DND-41 (cell line): ENCODE measurements at regions not wholly inside any gene's neighbourhood (a gene's known extent, or its start where the extent isn't known, plus 50 kb on each side); places are given as distances from the start of the nearest gene placed in this dataset.

Source experiments
- ATAC-seq: fragments of 200-7000 bp; cut with Tn5 transposase; 3 replicates; pipeline ENCODE4 v1.9.1; 2021; ENCODE audit warnings: low read depth; ENCODE audit not compliant: insufficient read depth
- DNase-seq: peaks from one replicate; pipeline ENCODE4 v3.0.0-alpha.2; 2020
- H2AFZ ChIP-seq: 2 replicates; pipeline ENCODE4 v1.6.0; 2012; ENCODE audit warnings: low read depth, low read length
- H3K27ac ChIP-seq: 2 replicates; pipeline ENCODE4 v1.5.1; 2012; ENCODE audit warnings: low read length, inconsistent platforms
- H3K27me3 ChIP-seq: fragments of 200-600 bp; sonication (generic); 2 replicates; pipeline ENCODE4 v1.6.0; 2012; ENCODE audit warnings: low read length, mild to moderate bottlenecking, inconsistent platforms; ENCODE audit not compliant: insufficient read depth, poor library complexity
- H3K36me3 ChIP-seq: 2 replicates; pipeline ENCODE4 v1.5.1; 2012; ENCODE audit warnings: low read length, inconsistent platforms; ENCODE audit not compliant: insufficient read depth
- H3K4me1 ChIP-seq: 2 replicates; pipeline ENCODE4 v1.5.1; 2012; ENCODE audit warnings: mild to moderate bottlenecking, low read length; ENCODE audit not compliant: insufficient read depth
- H3K4me2 ChIP-seq: 2 replicates; pipeline ENCODE4 v1.6.0; 2012; ENCODE audit warnings: mild to moderate bottlenecking, moderate library complexity, low read length, inconsistent platforms; ENCODE audit not compliant: insufficient read depth
- H3K4me3 ChIP-seq, 2 experiments: fragments of 200-600 bp in 1 of 2; shearing (Covaris generic) in 1 of 2; 2 replicates each; pipeline ENCODE4 v1.5.1; 2012 to 2016; ENCODE audit warnings: inconsistent platforms in 2 of 2, low read length in 2 of 2, mild to moderate bottlenecking in 2 of 2, low read depth in 1 of 2, moderate library complexity in 1 of 2
- H3K79me2 ChIP-seq: 2 replicates; pipeline ENCODE4 v1.6.0; 2012; ENCODE audit warnings: low read length, inconsistent platforms; ENCODE audit not compliant: insufficient read depth
- H3K9ac ChIP-seq: 2 replicates; pipeline ENCODE4 v1.6.0; 2012; ENCODE audit warnings: low read depth, mild to moderate bottlenecking, inconsistent platforms, low read length, moderate library complexity
- H3K9me3 ChIP-seq: 2 replicates; pipeline ENCODE4 v1.5.1; 2012; ENCODE audit warnings: low read length, moderate library complexity, mild to moderate bottlenecking, inconsistent platforms; ENCODE audit not compliant: insufficient read depth, severe bottlenecking
- H4K20me1 ChIP-seq: 2 replicates; pipeline ENCODE4 v1.6.0; 2012; ENCODE audit warnings: low read length; ENCODE audit not compliant: insufficient read depth
- EZH2 ChIP-seq: IDR thresholded peaks from 3 replicates; pipeline ENCODE4 v1.6.1; 2012; ENCODE audit warnings: borderline replicate concordance, low read depth, mild to moderate bottlenecking, moderate library complexity, low read length, inconsistent platforms; ENCODE audit not compliant: severe bottlenecking
- TF ChIP-seq, protein P1 (sequence below): IDR thresholded peaks from 2 replicates; pipeline ENCODE4 v1.5.1; 2012; ENCODE audit warnings: borderline replicate concordance, low read length, moderate library complexity, mild to moderate bottlenecking; ENCODE audit not compliant: poor library complexity, severe bottlenecking; ENCODE audit errors: extremely low read depth

DNA sequence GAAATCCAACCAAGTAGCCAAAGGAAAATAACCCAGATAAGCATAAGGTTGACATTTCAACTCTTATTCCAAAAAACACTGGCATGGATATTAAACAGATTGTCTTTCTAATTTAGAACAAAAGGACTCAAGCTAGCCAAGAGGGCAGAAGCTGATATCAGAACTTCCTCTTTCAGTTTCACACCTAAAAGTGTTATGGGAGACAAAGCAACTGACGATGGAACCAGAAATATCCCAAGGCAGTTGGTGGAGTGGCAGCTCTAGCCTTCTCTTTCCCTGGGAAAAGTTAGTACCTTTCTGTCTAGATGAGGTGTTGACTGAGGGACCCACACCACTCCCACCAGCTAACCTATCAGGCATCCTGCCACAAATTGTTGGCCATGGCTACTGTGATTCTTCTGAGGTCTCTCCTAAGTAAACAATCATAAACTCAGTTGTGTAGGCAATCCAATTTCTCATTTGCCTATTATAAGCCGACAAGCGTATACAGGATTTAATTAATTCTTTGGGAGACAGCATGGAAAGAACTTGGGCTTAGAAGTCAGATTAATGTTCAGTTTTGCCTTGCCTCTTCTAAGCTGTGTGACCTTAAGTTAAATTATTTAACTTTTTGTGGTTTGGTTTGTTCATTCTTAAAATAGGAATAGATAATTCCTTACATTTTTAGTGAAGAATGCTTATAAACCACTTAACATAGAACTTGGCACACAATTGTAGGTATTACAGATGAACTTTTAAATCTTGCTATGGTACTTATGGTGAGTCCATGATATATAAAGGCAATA is 110.9 kb upstream of the ADAMTSL1 start:
- ATAC-seq (no peak), DNase-seq (no peak)
- H3K36me3 ChIP-seq = no peaks in the 10 kb centered on the region
- H3K79me2 ChIP-seq = no peaks in the 10 kb centered on the region
- H3K27ac ChIP-seq = no peak overlapping the region
- no peaks in the 10 kb centered on the region for H3K9me3 ChIP-seq
- no peaks in the 10 kb centered on the region for H4K20me1 ChIP-seq
- no peaks in the 10 kb centered on the region for H3K27me3 ChIP-seq
- no peaks in the 10 kb centered on the region for H3K4me1 ChIP-seq
- no peak overlapping the region for H3K9ac ChIP-seq
- TF ChIP-seq EZH2 = no peak
- TF ChIP-seq, protein P1, sequence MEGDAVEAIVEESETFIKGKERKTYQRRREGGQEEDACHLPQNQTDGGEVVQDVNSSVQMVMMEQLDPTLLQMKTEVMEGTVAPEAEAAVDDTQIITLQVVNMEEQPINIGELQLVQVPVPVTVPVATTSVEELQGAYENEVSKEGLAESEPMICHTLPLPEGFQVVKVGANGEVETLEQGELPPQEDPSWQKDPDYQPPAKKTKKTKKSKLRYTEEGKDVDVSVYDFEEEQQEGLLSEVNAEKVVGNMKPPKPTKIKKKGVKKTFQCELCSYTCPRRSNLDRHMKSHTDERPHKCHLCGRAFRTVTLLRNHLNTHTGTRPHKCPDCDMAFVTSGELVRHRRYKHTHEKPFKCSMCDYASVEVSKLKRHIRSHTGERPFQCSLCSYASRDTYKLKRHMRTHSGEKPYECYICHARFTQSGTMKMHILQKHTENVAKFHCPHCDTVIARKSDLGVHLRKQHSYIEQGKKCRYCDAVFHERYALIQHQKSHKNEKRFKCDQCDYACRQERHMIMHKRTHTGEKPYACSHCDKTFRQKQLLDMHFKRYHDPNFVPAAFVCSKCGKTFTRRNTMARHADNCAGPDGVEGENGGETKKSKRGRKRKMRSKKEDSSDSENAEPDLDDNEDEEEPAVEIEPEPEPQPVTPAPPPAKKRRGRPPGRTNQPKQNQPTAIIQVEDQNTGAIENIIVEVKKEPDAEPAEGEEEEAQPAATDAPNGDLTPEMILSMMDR = no peak
- H3K4me3 ChIP-seq = no peak overlapping the region
- no peak overlapping the region for H2AFZ ChIP-seq
- no peak overlapping the region for H3K4me2 ChIP-seq

DNA sequence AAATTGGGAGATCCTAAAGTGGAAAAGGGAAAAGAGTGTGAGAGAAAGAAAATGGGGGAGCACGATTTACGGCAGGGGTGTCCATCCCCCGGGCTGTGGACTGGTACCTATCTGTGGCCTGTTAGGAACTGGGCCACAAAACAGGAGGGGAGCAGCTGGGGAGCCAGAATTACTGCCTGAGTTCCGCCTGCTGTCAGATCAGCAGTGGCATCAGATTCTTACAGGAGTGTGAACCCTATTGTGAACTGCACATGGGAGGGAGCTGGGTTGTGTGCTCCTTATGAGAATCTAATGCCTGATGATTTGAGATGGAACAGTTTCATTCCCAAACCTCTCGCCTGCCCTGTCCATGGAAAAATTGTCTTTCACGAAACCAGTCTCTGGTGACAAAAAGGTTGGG is 108.3 kb upstream of the ADAMTSL1 start:
- Histone ChIP-seq H2AFZ (no peak overlapping the region), H3K9me3 (no peaks in the 10 kb centered on the region), H4K20me1 (no peaks in the 10 kb centered on the region), H3K4me2 (no peak overlapping the region), H3K79me2 (no peaks in the 10 kb centered on the region), H3K27ac (no peak overlapping the region), H3K9ac (no peak overlapping the region), H3K4me3 (no peak overlapping the region), H3K27me3 (no peaks in the 10 kb centered on the region), H3K4me1 (no peaks in the 10 kb centered on the region), H3K36me3 (no peaks in the 10 kb centered on the region)
- DNase-seq (no peak), ATAC-seq (no peak)
- TF ChIP-seq EZH2 = no peak
- TF ChIP-seq, protein P1 = no peak

DNA sequence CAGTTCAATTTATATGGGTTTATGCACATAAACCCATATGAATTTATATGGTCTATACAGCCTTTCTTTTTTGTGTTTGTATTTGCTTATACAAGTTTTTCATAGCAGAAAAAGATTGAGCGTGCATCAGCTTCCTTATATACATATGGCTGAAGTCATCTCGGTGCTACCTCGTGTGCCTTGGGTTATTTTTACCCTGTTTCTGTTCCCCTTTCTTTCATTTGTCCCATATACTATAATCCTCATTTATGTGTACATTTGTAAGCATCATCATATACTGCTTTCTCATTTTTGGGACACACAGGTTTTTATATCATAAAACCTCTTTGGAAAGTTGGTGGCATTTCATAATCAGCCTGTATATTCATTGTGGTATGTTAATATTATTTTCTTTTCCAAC is 107.8 kb upstream of the ADAMTSL1 start:
- Histone ChIP-seq H3K27me3 (no peaks in the 10 kb centered on the region), H3K4me2 (no peak overlapping the region), H3K27ac (no peak overlapping the region), H3K9ac (no peak overlapping the region), H3K9me3 (no peaks in the 10 kb centered on the region), H2AFZ (no peak overlapping the region), H3K79me2 (no peaks in the 10 kb centered on the region), H3K4me1 (no peaks in the 10 kb centered on the region), H4K20me1 (no peaks in the 10 kb centered on the region), H3K4me3 (no peak overlapping the region), H3K36me3 (no peaks in the 10 kb centered on the region)
- TF ChIP-seq, protein P1 = no peak
- TF ChIP-seq EZH2 = no peak
- no peak for ATAC-seq
- DNase-seq = no peak

DNA sequence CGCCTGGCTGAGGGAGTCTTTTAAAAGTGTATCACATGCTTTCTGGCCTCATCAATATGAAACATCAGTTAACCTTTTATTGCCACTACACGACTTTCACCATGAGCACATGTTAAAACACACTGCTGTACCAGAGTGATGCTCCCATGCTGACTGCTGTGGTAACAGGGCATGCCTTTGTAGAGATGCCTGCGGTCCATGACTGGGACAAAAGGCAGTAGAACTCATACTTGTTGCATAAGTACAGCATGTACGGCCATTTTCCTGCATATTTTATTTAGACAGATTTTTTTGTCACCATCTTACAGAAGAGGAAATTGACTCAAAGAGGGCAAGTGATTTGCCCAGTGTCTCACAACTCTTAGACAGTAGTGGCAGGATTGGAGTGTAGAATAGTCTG is 105.7 kb upstream of the ADAMTSL1 start:
- H2AFZ ChIP-seq = no peak overlapping the region
- no peaks in the 10 kb centered on the region for H3K9me3 ChIP-seq
- no peaks in the 10 kb centered on the region for H3K27me3 ChIP-seq
- H3K4me3 ChIP-seq = no peak overlapping the region
- TF ChIP-seq, protein P1 = no peak
- no peak for TF ChIP-seq EZH2
- no peak overlapping the region for H3K9ac ChIP-seq
- H4K20me1 ChIP-seq = no peaks in the 10 kb centered on the region
- no peak for DNase-seq
- H3K36me3 ChIP-seq = no peaks in the 10 kb centered on the region
- no peak overlapping the region for H3K27ac ChIP-seq
- H3K4me2 ChIP-seq = no peak overlapping the region
- H3K79me2 ChIP-seq = no peaks in the 10 kb centered on the region
- no peak for ATAC-seq
- no peaks in the 10 kb centered on the region for H3K4me1 ChIP-seq
